HG03460 (cell line): ENCODE measurements at regions not wholly inside any gene's neighbourhood (a gene's known extent, or its start where the extent isn't known, plus 50 kb on each side); places are given as distances from the start of the nearest gene placed in this dataset.
A peak's percentile ranks its signal among the peaks of the same experiment; 100 is the strongest.
"Not testable (repeated sequence)": the region's sequence is repeated elsewhere in the genome, so short reads cannot be mapped to it uniquely, and the experiment has no call there.

Experiments
- ATAC-seq: cut with Tn5 transposase; IDR thresholded peaks from one replicate; pipeline ENCODE4 v1.9.1; 2021; ENCODE audit not compliant: unreplicated experiment

DNA sequence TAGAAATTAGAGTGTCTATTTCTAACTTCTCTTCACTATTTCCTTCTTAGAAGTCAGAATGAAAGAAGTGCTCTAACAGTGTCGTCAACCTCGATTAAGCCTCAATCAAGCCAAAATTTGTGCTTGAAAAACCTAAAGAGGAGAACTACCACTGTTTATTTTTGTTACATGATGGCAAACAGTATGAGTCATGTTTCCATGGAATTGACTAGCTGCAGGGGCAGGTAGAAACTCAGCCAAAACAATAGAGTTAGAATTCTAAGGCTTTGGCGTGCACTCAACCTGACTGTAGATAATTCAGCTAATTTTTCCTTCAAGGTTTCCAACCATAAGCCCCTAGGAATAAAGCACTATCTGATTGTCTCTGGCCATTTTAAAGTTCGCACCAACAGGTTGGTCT is 415.9 kb downstream of the ETS1 start:
- no peak for ATAC-seq

DNA sequence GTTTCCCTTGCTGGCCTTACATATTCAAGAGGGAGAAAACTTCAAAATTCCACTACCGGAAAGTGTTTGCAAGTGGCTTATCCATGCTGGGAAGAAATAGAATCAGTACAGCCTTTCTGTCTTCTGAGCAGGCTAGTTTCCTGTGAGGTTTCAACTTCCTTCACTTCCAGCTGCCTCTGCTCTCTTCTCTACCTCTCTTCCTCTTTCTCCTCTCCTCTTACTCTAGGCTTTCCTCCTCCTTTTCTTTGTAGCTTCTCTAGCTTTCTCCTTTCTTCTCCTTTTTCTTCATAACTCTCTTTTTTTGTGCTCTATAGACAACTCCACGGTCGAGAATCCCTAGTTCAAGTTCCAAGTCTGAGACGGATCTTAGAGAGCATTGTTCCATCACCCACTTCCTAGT is 421.8 kb downstream of the ETS1 start:
- no peak for ATAC-seq

DNA sequence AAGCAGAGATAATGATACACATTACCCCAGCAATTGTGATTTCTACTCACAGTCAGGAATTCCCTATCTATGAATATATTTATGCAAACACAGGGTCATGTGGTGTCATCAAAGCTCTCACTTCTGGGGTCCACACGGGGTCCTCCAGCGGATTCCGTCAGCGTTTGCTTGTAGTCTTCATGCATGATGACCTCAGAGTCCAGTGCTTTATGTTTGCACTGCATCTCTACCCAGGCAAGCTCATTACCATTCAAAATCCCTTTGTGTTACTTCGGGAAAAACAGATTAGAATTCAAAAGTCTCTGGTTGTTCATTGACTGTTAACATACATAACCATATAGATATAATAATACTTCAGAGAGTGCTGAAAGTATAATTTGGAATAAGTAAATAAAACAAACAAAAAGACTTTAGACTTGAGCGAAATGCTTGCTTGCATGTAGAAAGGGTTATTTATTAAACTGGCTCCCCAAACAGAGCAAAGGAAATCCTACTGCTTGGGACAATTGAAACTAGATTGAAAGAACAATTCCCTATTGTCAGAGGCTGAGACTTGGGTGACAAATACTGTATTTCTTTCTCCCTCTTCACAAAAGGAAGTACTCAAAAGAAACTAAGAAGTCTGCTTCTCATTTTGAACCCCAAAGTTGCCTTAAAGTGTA is 423.1 kb downstream of the ETS1 start:
- ATAC-seq: no peak

DNA sequence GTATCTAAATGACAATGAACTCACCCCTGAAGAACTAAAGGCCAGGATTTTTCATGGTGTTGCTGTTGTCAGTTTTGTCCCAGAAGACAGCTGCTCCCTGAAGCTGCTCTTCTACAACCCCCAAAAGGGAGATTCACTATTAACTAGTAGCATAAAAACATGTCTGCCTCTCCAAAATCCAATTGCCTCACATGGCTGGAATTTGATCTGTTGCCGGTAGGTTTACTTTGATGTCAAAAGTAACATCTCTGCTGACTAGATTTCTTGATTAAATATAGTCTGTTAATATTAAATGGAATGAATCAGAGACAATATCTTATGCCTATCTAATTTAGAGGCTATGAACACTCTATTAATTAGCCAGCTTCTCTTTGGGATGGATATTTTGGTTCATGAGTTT is 425.4 kb downstream of the ETS1 start:
- ATAC-seq: no peak

DNA sequence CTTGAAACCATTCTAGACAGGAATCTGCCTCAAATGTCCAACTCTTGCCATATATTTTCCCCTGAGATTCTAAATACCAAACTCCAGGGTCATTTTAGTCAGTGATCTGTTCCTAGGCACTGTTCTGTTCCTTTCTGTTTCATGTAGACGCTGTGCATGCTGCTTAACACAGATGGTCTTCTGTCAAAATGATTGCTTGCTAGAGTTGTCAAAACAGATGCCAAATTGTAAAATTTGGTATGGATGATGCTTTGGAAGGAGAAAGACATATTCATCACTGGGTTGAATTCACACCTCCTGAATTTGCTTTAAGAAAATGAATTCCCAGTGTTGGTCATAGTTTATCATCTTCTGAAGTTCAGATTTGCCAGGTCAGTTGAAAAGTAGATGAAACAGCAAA is 425.9 kb downstream of the ETS1 start:
- ATAC-seq: no peak

DNA sequence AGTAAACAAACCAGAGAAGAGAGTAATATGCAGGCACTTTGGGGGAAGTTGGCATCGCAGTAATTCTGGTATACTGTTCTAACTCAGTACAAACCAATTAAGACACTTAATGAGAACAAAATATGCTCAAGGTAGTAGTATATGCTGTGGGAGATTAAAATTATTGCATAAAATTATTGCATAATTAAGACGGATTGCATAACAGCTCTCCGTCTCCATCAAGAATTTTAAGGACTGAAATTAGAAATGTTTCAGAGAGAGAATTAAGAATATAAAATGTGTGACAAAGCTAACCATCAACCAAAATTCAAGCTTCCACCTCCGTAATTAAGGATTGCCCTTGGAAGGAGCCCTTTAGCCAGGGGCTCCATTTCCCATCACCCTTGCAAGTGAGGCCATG is 428.5 kb downstream of the ETS1 start:
- no peak for ATAC-seq

DNA sequence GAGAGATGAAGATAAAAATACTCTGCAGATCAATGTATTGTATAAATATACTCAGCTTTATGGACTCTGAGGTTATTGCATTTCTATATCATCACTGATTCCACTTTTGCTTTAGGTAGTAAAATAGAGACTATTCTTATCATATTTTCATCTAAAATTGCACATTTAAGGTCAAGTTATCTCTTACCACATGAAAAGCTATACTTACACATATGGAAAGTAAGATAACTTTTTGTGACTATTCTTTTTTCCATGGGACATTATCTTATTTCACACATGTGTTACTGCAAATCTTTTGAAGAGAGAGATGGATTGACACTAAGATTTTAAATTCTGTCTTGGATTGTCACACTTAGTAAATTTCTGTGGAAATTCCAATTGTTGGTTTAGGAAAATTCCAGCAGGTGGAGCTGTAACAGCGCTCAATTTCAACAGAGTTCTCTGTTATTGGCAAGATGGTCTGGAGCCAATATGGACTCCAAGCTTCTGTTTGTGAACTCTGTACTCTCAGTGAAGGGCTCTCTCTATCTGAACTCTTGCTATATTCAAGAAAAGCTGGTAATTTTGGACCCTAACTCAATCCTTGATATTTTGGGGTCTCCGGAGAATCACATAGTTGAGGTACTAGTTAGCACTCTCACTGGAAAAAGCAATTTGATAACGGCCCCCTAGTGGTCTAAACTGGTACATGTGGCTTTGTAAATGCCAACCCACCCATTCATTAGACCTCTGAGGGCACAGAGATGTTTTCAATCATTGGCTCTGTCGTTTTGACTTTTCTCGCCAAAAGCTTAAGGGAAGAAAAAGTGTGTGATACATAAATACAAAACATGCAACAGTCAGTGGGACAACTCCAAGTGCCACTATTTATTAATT is 429.7 kb downstream of the ETS1 start:
- peak; percentile 94 for ATAC-seq

DNA sequence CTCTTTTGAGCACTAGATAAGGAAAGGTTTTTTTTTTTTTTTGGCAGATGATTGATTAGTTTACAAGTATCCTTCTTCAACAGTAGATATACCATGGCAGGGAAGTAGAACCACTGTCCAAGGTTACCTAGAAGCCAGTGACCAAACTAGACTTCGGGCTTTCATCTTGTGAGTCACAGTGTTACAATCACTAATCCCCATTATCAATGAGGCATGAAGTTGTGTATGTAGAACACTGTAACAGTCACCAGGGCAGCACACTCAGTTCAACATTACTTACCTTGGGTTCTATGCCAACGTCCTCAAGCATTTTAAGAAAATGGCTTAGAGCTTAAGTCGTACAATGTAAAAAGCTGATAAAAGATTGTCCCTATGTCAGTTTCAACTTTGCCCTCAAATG is 430.9 kb downstream of the ETS1 start:
- ATAC-seq: no peak

DNA sequence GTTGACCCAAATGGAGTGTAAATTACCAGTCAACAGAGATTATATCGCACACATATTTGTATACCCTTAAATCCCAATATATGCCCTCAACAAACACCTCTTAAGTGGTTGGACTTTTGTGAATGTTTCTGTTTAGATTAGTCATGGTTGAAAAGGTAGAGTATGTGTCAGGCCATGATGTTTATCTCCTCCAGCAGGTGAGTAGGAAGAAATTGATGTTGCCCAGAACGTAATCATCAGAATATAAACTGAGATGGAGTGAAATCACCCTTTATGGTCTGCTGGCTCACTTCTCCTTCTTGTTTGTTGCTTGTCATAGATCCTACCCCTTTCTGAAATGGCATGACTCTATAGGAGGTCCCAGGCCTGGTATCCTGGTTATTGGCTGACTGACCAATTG is 431.8 kb downstream of the ETS1 start:
- no peak for ATAC-seq

DNA sequence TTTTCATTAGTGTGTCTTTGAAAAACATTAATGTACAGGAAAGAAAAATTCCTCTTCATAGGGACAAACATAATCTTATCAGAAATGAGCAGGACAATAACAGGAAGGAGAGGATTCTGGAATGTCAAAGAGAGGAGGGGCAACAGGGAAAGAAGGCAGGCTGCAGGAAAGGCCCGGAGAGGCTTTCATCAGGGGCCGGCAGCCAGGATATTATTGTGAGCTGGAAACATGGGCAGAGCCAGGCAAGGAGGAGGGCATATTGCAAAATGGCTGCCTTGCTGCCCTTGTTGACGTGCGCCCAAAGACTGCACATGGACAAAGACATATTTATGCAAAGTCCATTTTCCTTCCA is 433.7 kb downstream of the ETS1 start:
- ATAC-seq: no peak

DNA sequence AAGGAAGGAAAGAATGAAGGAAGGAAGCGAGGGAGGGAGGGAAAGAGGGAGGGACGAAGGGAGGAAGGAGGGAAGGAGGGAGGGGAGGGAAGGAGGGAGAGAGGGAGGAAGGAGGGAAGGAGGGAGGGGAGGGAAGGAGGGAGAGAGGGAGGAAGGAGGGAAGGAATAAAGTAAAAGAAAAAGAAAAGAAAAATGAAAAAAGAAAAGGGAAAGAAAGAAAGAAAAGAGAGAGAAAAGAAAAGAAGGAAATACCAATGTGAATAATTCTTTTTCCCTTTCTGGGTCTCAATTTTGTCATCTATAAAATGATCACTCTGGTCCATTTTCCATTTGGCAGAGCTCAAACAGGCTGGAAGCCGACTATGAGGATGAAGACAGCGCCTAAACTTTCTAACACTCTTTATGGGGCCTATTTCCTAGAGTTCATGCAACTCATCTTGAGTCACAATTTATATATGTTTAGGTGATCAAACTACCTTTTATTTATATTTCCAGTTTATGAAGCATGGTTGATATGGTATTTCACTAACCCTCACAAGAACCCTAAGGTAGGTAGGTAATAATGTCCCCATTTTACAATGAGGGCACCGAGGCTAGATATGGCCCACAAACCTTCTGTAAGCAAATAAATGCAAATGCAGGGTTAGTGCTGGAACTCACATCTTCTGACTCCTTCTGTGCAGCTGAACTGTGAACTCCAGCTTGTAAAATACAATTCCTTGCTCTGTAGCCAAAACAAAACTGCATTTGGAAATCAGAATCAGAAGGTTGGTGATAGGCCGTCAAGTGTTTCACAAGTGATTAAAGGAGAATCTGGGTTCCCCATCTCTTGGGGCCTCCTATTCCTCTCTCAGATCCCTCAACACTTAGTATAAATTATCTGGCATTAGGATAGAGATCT is 434.3 kb downstream of the ETS1 start:
- ATAC-seq: no peak

DNA sequence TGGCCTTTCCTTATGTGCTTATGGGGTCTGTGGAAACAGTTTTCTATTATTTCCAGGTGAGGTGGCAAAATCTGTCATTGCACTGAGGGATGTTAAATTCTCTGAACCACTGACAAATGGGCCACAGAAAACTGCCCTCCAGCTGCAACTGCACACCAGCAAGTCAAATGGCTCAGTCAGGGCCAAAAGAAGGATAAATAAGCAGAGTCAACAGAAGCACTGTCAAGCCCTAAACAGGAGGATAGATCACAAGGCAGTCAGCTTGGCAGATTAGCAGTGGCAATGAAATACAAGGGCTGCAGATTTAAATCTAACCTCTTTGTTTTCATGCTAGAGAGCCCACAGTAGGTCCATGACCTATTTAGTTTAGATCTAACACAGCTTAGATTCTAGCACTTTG is 435.6 kb downstream of the ETS1 start:
- no peak for ATAC-seq

DNA sequence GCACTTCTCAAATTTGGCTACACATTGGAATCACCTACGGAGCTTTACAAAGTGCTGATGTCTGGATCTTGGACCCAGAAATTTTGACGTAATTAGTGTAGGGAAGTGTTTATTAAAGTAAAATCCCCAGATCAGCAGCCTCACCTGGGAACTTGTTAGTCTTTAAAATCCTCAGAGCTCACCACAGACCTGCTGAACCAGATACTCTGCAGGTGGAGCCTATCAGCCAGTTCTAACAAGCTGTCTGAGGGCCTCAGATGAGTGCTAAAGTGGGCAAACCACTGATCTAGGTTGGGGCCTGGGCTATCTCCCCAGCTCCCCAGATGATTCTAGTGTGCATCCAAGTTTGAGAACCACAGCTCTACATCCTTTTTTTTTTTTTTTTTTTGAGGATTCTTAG is 436.0 kb downstream of the ETS1 start:
- ATAC-seq: no peak

DNA sequence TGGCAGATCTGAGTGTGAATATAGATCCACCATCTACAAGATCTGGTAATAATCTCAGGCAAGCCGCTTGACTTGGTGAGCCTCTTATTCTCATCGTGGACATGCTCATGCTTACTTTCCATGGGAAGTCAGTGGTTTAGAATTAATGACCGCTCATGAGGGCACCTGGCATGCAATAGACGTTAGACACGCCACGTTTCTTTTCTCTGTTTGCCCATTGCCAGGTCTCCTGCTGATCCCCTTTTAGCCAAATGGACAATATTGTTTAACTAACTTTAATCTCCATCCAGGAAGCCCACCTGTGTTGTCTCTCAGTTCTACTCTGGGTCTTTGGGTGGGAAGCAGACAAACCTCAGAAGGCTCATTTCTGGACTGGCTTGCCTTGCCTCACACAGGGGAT is 439.1 kb downstream of the ETS1 start:
- no peak for ATAC-seq

DNA sequence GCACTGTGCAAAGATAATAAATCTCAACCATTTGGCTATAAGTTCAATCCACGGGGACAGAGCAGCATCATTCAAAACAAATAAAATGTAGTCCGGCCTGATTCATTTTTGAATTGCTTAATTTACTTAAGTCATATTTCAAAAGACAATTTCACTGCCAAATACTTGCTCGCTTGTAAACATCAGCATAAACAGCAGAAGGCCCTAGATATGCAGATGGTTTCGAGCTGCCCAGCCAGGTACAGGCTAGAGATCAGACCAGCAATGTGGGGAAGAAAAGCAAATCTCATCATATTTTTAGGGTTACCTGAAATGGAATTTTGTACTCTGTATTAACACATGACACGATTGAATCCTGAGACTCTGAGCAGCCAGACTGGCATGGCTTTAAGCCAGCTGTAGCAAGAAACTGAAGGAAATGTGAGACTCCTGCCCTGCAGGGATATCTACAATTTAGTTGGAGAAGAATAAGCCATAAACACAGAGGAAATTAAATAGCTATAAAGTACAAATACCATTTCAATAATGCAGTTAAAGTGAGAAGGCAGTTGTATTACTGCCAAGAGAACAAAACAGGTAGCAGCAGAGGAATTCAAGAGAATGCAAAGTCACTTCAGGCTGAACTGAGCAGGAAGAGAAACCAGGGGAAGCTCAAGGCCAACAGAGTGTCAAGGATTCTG is 440.3 kb downstream of the ETS1 start:
- ATAC-seq: no peak

DNA sequence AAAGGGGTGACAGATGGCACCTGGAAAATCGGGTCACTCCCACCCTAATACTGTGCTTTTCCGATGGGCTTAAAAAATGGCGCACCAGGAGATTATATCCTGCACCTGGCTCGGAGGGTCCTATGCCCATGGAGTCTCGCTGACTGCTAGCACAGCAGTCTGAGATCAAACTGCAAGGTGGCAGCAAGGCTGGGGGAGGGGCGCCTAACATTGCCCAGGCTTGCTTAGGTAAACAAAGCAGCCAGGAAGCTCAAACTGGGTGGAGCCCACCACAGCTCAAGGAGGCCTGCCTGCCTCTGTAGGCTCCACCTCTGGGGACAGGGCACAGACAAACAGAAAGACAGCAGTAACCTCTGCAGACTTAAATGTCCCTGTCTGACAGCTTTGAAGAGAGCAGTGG is 447.1 kb downstream of the ETS1 start:
- ATAC-seq: not testable (repeated sequence)

DNA sequence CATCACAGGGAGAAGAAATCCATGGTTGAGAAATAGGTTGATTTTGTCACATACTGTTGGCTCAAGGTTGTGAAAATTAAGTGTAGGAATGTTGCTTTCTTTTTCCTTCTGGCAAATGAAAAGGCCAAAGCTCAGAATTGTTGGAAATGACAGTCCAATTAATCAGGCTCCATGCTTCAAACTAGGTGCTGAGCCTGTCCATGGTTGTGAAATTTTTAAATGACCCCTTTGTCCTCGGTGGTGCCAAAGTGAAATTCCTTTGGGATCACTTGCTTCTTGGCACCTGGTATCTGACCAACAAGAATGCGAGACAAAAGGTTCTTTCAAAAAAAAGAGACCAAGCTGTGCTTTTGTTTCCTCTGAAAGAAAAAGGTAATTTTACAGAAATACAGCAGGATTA is 451.9 kb downstream of the ETS1 start:
- no peak for ATAC-seq

DNA sequence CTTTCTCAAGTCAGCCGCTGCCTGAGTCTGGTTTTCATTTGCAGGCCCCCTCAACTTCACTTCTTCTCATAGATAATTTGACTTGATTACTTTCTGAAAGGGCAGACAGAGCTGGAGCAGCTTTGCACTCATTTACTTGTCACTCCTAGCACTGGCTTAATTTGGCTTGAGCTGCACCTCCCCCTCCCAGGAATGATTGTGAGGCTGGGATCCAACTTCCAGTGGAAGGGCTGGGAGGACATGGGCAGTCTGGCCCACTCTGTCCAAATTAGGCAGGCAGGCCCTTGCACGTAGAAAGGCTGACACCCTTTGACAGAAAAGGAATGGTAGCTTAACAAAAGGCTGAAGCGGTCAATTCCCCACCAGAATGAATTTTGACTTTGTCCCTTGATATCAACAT is 453.9 kb downstream of the ETS1 start:
- ATAC-seq: no peak

DNA sequence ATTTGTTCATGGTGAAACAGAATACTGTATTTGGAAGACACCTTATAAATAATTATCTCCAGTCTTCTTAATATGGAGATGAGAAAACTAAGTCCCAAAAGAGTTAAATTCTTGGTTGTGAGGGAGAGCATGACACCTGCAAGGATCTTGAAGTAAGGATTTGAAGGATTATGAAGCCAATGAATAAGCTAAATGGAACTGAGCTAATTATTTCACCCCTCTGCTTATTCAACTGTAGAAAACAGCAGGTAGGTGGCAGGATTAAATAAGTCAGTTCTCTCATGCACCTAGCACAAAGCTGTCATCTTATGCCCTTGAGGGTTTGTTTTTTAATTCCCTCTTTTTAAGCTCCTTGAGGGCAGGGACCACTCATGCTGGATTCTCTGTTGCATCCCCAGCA is 457.3 kb downstream of the ETS1 start:
- ATAC-seq: no peak

DNA sequence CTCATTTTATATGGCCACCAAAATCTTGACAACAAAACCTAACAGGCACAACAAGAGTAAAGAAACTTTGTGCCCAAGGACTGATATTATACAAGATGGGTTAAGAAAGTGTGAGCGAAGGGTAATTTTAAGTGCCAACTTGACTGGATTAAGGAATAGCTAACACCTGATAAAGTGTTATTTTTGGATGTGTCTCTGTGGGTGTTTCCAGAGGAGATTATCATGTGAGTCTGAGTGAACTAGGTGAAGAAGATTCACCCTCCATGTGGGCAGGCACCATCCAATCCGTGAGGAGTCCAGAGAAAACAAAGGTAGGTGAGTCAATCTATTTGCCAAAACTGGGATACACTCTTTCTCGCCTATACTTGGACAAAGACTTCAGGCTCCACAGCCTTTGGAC is 461.6 kb downstream of the ETS1 start:
- ATAC-seq: no peak

DNA sequence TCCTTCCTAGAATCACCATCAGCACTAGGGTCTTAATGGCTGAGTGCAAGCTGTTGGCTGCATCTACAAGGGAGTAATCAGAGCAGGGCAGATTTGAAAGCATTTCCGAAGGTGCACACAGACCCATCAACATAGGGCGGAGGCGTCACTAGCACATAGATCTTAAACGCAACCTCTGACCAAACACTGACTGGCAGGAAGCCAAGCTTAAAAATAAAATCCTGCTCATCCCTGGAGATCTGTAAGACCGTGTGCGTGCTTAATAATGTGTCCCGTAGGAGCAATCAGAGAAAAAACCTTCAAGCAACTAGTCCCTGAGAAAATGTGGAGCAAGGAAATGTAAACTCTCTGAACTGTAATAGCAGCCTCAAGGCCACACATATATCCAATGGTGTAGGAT is 470.5 kb downstream of the ETS1 start:
- no peak for ATAC-seq
